Lung (tissue), 11 donors: ENCODE measurements at regions not wholly inside any gene's neighbourhood (a gene's known extent, or its start where the extent isn't known, plus 50 kb on each side); places are given as distances from the start of the nearest gene placed in this dataset.

Experiments
- ATAC-seq: fragments of 200-7000 bp; cut with Tn5 transposase; one replicate; pipeline ENCODE4 v1.9.1; 2020; ENCODE audit warnings: moderate number of reproducible peaks; ENCODE audit not compliant: insufficient read depth, low FRiP score
- DNase-seq, 3 donors: peaks; one replicate each; pipeline ENCODE4 v3.0.0-alpha.2; 2013 to 2017
- H3K27ac ChIP-seq, 2 donors: one replicate each; pipeline ENCODE4 v1.5.1; 2013; ENCODE audit warnings: mild to moderate bottlenecking in 2 of 2, moderate library complexity in 2 of 2, control low read depth in 1 of 2, inconsistent platforms in 1 of 2, low read depth in 1 of 2, low read length in 1 of 2
- H3K27me3 ChIP-seq, 3 donors: one replicate each; pipeline ENCODE4 v1.5.1; 2013; ENCODE audit warnings: low read length in 2 of 3; ENCODE audit not compliant: control insufficient read depth in 3 of 3, insufficient read depth in 3 of 3
- H3K36me3 ChIP-seq, 4 donors: one replicate each; pipeline ENCODE4 v1.5.1; 2013; ENCODE audit warnings: low read length in 4 of 4, mild to moderate bottlenecking in 1 of 4, moderate library complexity in 1 of 4; ENCODE audit not compliant: control insufficient read depth in 4 of 4, insufficient read depth in 4 of 4
- H3K4me1 ChIP-seq, 5 donors: one replicate each; pipeline ENCODE4 v1.5.1; 2013; ENCODE audit warnings: low read length in 5 of 5, mild to moderate bottlenecking in 2 of 5, moderate library complexity in 1 of 5; ENCODE audit not compliant: control insufficient read depth in 5 of 5, insufficient read depth in 5 of 5
- H3K4me3 ChIP-seq: one replicate; pipeline ENCODE4 v1.5.1; 2013; ENCODE audit warnings: mild to moderate bottlenecking, control low read depth, moderate library complexity
- H3K9ac ChIP-seq, 2 donors: one replicate each; pipeline ENCODE4 v1.5.1; 2013; ENCODE audit warnings: low read length in 2 of 2, control low read depth in 1 of 2; ENCODE audit not compliant: insufficient read depth in 1 of 2
- H3K9me3 ChIP-seq, 4 donors: one replicate each; pipeline ENCODE4 v1.5.1; 2013; ENCODE audit warnings: low read length in 3 of 4, mild to moderate bottlenecking in 1 of 4, moderate library complexity in 1 of 4; ENCODE audit not compliant: control insufficient read depth in 4 of 4, insufficient read depth in 3 of 4
- CTCF ChIP-seq: IDR thresholded peaks from 2 replicates; pipeline ENCODE4 v1.5.1; 2012; ENCODE audit warnings: mild to moderate bottlenecking; ENCODE audit errors: control extremely low read depth, extremely low read depth
- WGBS, 2 donors: extraction: QIAGEN DNeasy Blood & Tissue Kit; methylation state at CpG; one replicate each; pipeline ENCODE4 v1.1.7; 2013; 5-methylcytosine and 5-hydroxymethylcytosine counted together
- donor health status: control.
- donor health status: control.
- donor health status: Bipolar disorder and iron deficiency.
- donor health status: healthy.
- donor health status: DM: yes; HTN: yes; CAD: no.

- Histone ChIP-seq H3K27me3 (no peaks in the 10 kb centered on the region), H3K4me3 (no peak overlapping the region), H3K4me1 (no peaks in the 10 kb centered on the region), H3K9ac (no peak overlapping the region), H3K27ac (no peak overlapping the region), H3K36me3 (no peaks in the 10 kb centered on the region), H3K9me3 (peaks cover 0 to 7% (median 5%) of the 10 kb centered on the region in 4 donors)
- DNase-seq, result no peak
- TF ChIP-seq CTCF, result no peak
- no peak for ATAC-seq
- 53 to 69% methylated on average over 4 of the region's 4 CpGs for WGBS, 2 donors
Measured at GRCh38 chr11:39810358-39810757, 1649.1 kb downstream of the LRRC4C start.

- no peak for ATAC-seq
- TF ChIP-seq CTCF, result no peak
- no peaks in the 10 kb centered on the region for H3K36me3 ChIP-seq
- H3K4me3 ChIP-seq, result no peak overlapping the region
- no peaks in the 10 kb centered on the region for H3K4me1 ChIP-seq
- DNase-seq, result no peak
- peaks cover 0 to 7% (median 5%) of the 10 kb centered on the region in 4 donors for H3K9me3 ChIP-seq
- 76 to 82% methylated on average over 1 of the region's 1 CpG for WGBS, 2 donors
- no peaks in the 10 kb centered on the region for H3K27me3 ChIP-seq
- H3K27ac ChIP-seq, result no peak overlapping the region
- H3K9ac ChIP-seq, result no peak overlapping the region
Measured at GRCh38 chr11:39809833-39810232, 1649.6 kb downstream of the LRRC4C start.

GRCh38 chr11:39807904-39808303 is 1651.5 kb downstream of the LRRC4C start:
- Histone ChIP-seq H3K27ac (no peak overlapping the region), H3K4me1 (no peaks in the 10 kb centered on the region), H3K9ac (no peak overlapping the region), H3K4me3 (no peak overlapping the region), H3K27me3 (no peaks in the 10 kb centered on the region), H3K36me3 (no peaks in the 10 kb centered on the region), H3K9me3 (peaks cover 0 to 7% (median 5%) of the 10 kb centered on the region in 4 donors)
- 78 to 85% methylated on average over 1 of the region's 1 CpG for WGBS, 2 donors
- DNase-seq, result no peak
- TF ChIP-seq CTCF, result no peak
- no peak for ATAC-seq

- no peak for DNase-seq
- TF ChIP-seq CTCF, result no peak
- Histone ChIP-seq H3K27ac (no peak overlapping the region), H3K27me3 (no peaks in the 10 kb centered on the region), H3K9ac (no peak overlapping the region), H3K9me3 (peaks cover 0 to 7% (median 3%) of the 10 kb centered on the region in 4 donors), H3K36me3 (no peaks in the 10 kb centered on the region), H3K4me3 (no peak overlapping the region), H3K4me1 (no peaks in the 10 kb centered on the region)
- 72 to 82% methylated on average over 1 of the region's 1 CpG for WGBS, 2 donors
- ATAC-seq, result no peak
Measured at GRCh38 chr11:39806652-39807051, 1652.8 kb downstream of the LRRC4C start.
